ENCODE measurements at regions not wholly inside any gene's neighbourhood (a gene's known extent, or its start where the extent isn't known, plus 50 kb on each side); places are given as distances from the start of the nearest gene placed in this dataset.

- no peak for TF ChIP-seq REST (IDR thresholded peaks at IDR 0.05; ENCODE audit: insufficient read depth in 1 of 2, low read depth in 2 of 2, low read length in 2 of 2)
- TF ChIP-seq TAF1 (IDR thresholded peaks at IDR 0.05; ENCODE audit: borderline replicate concordance, insufficient read depth, low read length) = no peak
- no peak for TF ChIP-seq FOXP2 (optimal IDR thresholded peaks at IDR 0.05; ENCODE audit: borderline replicate concordance, extremely low read depth, extremely low read length, insufficient read depth)
- TF ChIP-seq POLR2AphosphoS5 (IDR thresholded peaks at IDR 0.05; ENCODE audit: low read depth, low read length) = no peak
- no peak for TF ChIP-seq SIN3A (IDR thresholded peaks at IDR 0.05; ENCODE audit: borderline replicate concordance, insufficient read depth, low read length)
Measured at GRCh38 chr10:129085811-129086210, 381.2 kb upstream of the MGMT start.

GRCh38 chr10:129089341-129089740 is 377.7 kb upstream of the MGMT start:
- TF ChIP-seq SIN3A (IDR thresholded peaks at IDR 0.05; ENCODE audit: borderline replicate concordance, insufficient read depth, low read length) (no peak), FOXP2 (optimal IDR thresholded peaks at IDR 0.05; ENCODE audit: borderline replicate concordance, extremely low read depth, extremely low read length, insufficient read depth) (no peak), REST (IDR thresholded peaks at IDR 0.05; ENCODE audit: insufficient read depth in 1 of 2, low read depth in 2 of 2, low read length in 2 of 2) (no peak), TAF1 (IDR thresholded peaks at IDR 0.05; ENCODE audit: borderline replicate concordance, insufficient read depth, low read length) (no peak), POLR2AphosphoS5 (IDR thresholded peaks at IDR 0.05; ENCODE audit: low read depth, low read length) (no peak)

- no peak for TF ChIP-seq REST (IDR thresholded peaks at IDR 0.05; ENCODE audit: insufficient read depth in 1 of 2, low read depth in 2 of 2, low read length in 2 of 2)
- TF ChIP-seq TAF1 (IDR thresholded peaks at IDR 0.05; ENCODE audit: borderline replicate concordance, insufficient read depth, low read length) = no peak
- TF ChIP-seq FOXP2 (optimal IDR thresholded peaks at IDR 0.05; ENCODE audit: borderline replicate concordance, extremely low read depth, extremely low read length, insufficient read depth) = no peak
- no peak for TF ChIP-seq POLR2AphosphoS5 (IDR thresholded peaks at IDR 0.05; ENCODE audit: low read depth, low read length)
- no peak for TF ChIP-seq SIN3A (IDR thresholded peaks at IDR 0.05; ENCODE audit: borderline replicate concordance, insufficient read depth, low read length)
Measured at GRCh38 chr10:129090165-129090564, 376.9 kb upstream of the MGMT start.

- TF ChIP-seq TAF1 (IDR thresholded peaks at IDR 0.05; ENCODE audit: borderline replicate concordance, insufficient read depth, low read length) = no peak
- TF ChIP-seq FOXP2 (optimal IDR thresholded peaks at IDR 0.05; ENCODE audit: borderline replicate concordance, extremely low read depth, extremely low read length, insufficient read depth) = no peak
- TF ChIP-seq SIN3A (IDR thresholded peaks at IDR 0.05; ENCODE audit: borderline replicate concordance, insufficient read depth, low read length) = no peak
- TF ChIP-seq REST (IDR thresholded peaks at IDR 0.05; ENCODE audit: insufficient read depth in 1 of 2, low read depth in 2 of 2, low read length in 2 of 2) = no peak
- no peak for TF ChIP-seq POLR2AphosphoS5 (IDR thresholded peaks at IDR 0.05; ENCODE audit: low read depth, low read length)
Measured at GRCh38 chr10:129090618-129091366, 376.2 kb upstream of the MGMT start.

All from PFSK-1 (cell line).